HEK293 (cell line): ENCODE measurements at regions not wholly inside any gene's neighbourhood (a gene's known extent, or its start where the extent isn't known, plus 50 kb on each side); places are given as distances from the start of the nearest gene placed in this dataset.
"Not testable (repeated sequence)": the region's sequence is repeated elsewhere in the genome, so short reads cannot be mapped to it uniquely, and the experiment has no call there.

Experiments used
- ATF2 ChIP-seq: fragments of 450-650 bp; formaldehyde crosslinking; IDR thresholded peaks from 2 replicates; pipeline ENCODE4 v1.5.1; 2016; ENCODE audit warnings: missing biosample characterization, missing genetic modification characterization, low read depth
- CTCF ChIP-seq: fragments of 450-650 bp; formaldehyde crosslinking; IDR thresholded peaks from 2 replicates; pipeline ENCODE4 v1.5.1; 2016; ENCODE audit warnings: missing biosample characterization, missing genetic modification characterization
- MEIS1 ChIP-seq: sonication (generic); formaldehyde crosslinking; IDR thresholded peaks from 2 replicates; pipeline ENCODE4 v1.8.1; 2022; ENCODE audit warnings: missing genetic modification reagents, mild to moderate bottlenecking, borderline replicate concordance
- SP2 ChIP-seq: fragments of 450-650 bp; formaldehyde crosslinking; IDR thresholded peaks from 2 replicates; pipeline ENCODE4 v1.5.1; 2016; ENCODE audit warnings: missing biosample characterization, missing genetic modification characterization
- YY1 ChIP-seq: fragments of 450-650 bp; formaldehyde crosslinking; IDR thresholded peaks from 2 replicates; pipeline ENCODE4 v1.5.1; 2018; ENCODE audit warnings: missing biosample characterization, missing genetic modification characterization
- ZNF138 ChIP-seq: fragments of 450-650 bp; formaldehyde crosslinking; IDR thresholded peaks from 2 replicates; pipeline ENCODE4 v1.5.1; 2016; ENCODE audit warnings: missing biosample characterization, missing genetic modification characterization, borderline replicate concordance
- ZNF157 ChIP-seq: fragments of 450-650 bp; formaldehyde crosslinking; IDR thresholded peaks from 2 replicates; pipeline ENCODE4 v1.5.1; 2016; ENCODE audit warnings: missing biosample characterization, missing genetic modification characterization
- ZNF404 ChIP-seq: fragments of 450-650 bp; formaldehyde crosslinking; IDR thresholded peaks from 2 replicates; pipeline ENCODE4 v1.5.1; 2017; ENCODE audit warnings: missing biosample characterization, missing genetic modification characterization
- ZNF423 ChIP-seq: fragments of 450-650 bp; formaldehyde crosslinking; IDR thresholded peaks from 2 replicates; pipeline ENCODE4 v1.5.1; 2016; ENCODE audit warnings: missing biosample characterization, missing genetic modification characterization
- ZNF658 ChIP-seq: fragments of 450-650 bp; formaldehyde crosslinking; IDR thresholded peaks from 2 replicates; pipeline ENCODE4; 2016; ENCODE audit warnings: missing biosample characterization, missing genetic modification characterization
- ZNF677 ChIP-seq: fragments of 450-650 bp; IDR thresholded peaks from 2 replicates; pipeline ENCODE4 v1.5.0; 2018; ENCODE audit warnings: missing biosample characterization, mild to moderate bottlenecking, missing genetic modification characterization, moderate library complexity
- ZNF747 ChIP-seq: fragments of 450-650 bp; formaldehyde crosslinking; IDR thresholded peaks from 2 replicates; pipeline ENCODE4 v1.5.1; 2016; ENCODE audit warnings: missing biosample characterization, missing genetic modification characterization

GRCh38 chr16:33773966-33774365 is 314.6 kb downstream of the TP53TG3F start:
- TF ChIP-seq CTCF (tag by site-specific recombination); ZNF404 (tag by site-specific recombination); ZNF138 (tag by site-specific recombination); MEIS1 (CRISPR knock-in tag); ZNF423 (tag by site-specific recombination); YY1 (tag by site-specific recombination); ZNF747 (tag by site-specific recombination); ZNF658; ZNF677 (tag by site-specific recombination); SP2; ZNF157 (tag by site-specific recombination): not testable (repeated sequence)
- TF ChIP-seq ATF2 (tag by site-specific recombination): peak; percentile 57
